Right atrium auricular region (tissue), 2 donors: ENCODE measurements at regions not wholly inside any gene's neighbourhood (a gene's known extent, or its start where the extent isn't known, plus 50 kb on each side); places are given as distances from the start of the nearest gene placed in this dataset.

Source experiments
- DNase-seq: peaks from one replicate; pipeline ENCODE4 v3.0.0-alpha.2; 2019; ENCODE audit warnings: low spot score
- H3K27ac ChIP-seq, 2 donors: fragments of 200-600 bp; sonication (generic); 1 replicate in 1 of 2; 2 replicates in 1 of 2; pipeline ENCODE4 v1.5.1; 2016 to 2019
- H3K27me3 ChIP-seq, 2 donors: fragments of 200-600 bp; sonication (generic); one replicate each; pipeline versions ENCODE4 v1.5.1 to v1.6.0; 2017 to 2019
- H3K36me3 ChIP-seq: fragments of 200-600 bp; sonication (generic); one replicate; pipeline ENCODE4 v1.5.1; 2016
- H3K4me1 ChIP-seq, 2 donors: fragments of 200-600 bp; sonication (generic); one replicate each; pipeline versions ENCODE4 v1.5.1 to v1.6.0; 2017 to 2019
- H3K4me3 ChIP-seq, 2 donors: fragments of 200-600 bp; sonication (generic); 1 replicate in 1 of 2; 2 replicates in 1 of 2; pipeline ENCODE4 v1.5.1; 2017 to 2019; ENCODE audit warnings: mild to moderate bottlenecking in 1 of 2, moderate library complexity in 1 of 2
- H3K9me3 ChIP-seq, 2 donors: fragments of 200-600 bp; sonication (generic); one replicate each; pipeline ENCODE4 v1.5.1; 2019
- CTCF ChIP-seq, 2 donors: fragments of 200-600 bp; sonication (generic); IDR thresholded peaks; one replicate each; pipeline ENCODE4 v1.5.1; 2019; ENCODE audit warnings: antibody characterized with exemption in 2 of 2

GRCh38 chr12:128073937-128074336, 193.0 kb upstream of the TMEM132C start:
- H3K4me1 ChIP-seq, result no peaks in the 10 kb centered on the region
- H3K27me3 ChIP-seq, result no peaks in the 10 kb centered on the region
- no peak overlapping the region for H3K4me3 ChIP-seq
- H3K36me3 ChIP-seq, result no peaks in the 10 kb centered on the region
- H3K9me3 ChIP-seq, result no peaks in the 10 kb centered on the region
- no peak for DNase-seq
- no peak for TF ChIP-seq CTCF (IDR thresholded peaks at IDR 0.05)
- no peak overlapping the region for H3K27ac ChIP-seq

- no peak overlapping the region for H3K27ac ChIP-seq
- H3K9me3 ChIP-seq, result no peaks in the 10 kb centered on the region
- no peaks in the 10 kb centered on the region for H3K27me3 ChIP-seq
- no peak overlapping the region for H3K4me3 ChIP-seq
- no peaks in the 10 kb centered on the region for H3K36me3 ChIP-seq
- no peaks in the 10 kb centered on the region for H3K4me1 ChIP-seq
- TF ChIP-seq CTCF (IDR thresholded peaks at IDR 0.05), result no peak
- DNase-seq, result no peak
These were observed 191.6 kb upstream of the TMEM132C start for GRCh38 chr12:128075332-128075731.

GRCh38 chr12:128076188-128076587, 190.8 kb upstream of the TMEM132C start:
- DNase-seq, result no peak
- Histone ChIP-seq H3K4me1 (no peaks in the 10 kb centered on the region), H3K4me3 (no peak overlapping the region), H3K27ac (no peak overlapping the region), H3K9me3 (no peaks in the 10 kb centered on the region), H3K36me3 (no peaks in the 10 kb centered on the region), H3K27me3 (no peaks in the 10 kb centered on the region)
- no peak for TF ChIP-seq CTCF (IDR thresholded peaks at IDR 0.05)

- Histone ChIP-seq H3K27me3 (no peaks in the 10 kb centered on the region), H3K4me3 (no peak overlapping the region), H3K9me3 (no peaks in the 10 kb centered on the region), H3K36me3 (no peaks in the 10 kb centered on the region), H3K27ac (no peak overlapping the region), H3K4me1 (no peaks in the 10 kb centered on the region)
- TF ChIP-seq CTCF (IDR thresholded peaks at IDR 0.05), result no peak
- DNase-seq, result no peak
These were observed 189.6 kb upstream of the TMEM132C start for GRCh38 chr12:128077211-128077916.

- TF ChIP-seq CTCF (IDR thresholded peaks at IDR 0.05), result no peak
- no peak for DNase-seq
- no peak overlapping the region for H3K27ac ChIP-seq
- no peak overlapping the region for H3K4me3 ChIP-seq
- no peaks in the 10 kb centered on the region for H3K4me1 ChIP-seq
- no peaks in the 10 kb centered on the region for H3K27me3 ChIP-seq
- H3K36me3 ChIP-seq, result no peaks in the 10 kb centered on the region
- H3K9me3 ChIP-seq, result no peaks in the 10 kb centered on the region
These were observed 189.1 kb upstream of the TMEM132C start for GRCh38 chr12:128077917-128078298.
